Prostate gland (tissue), 2 donors: ENCODE measurements at regions not wholly inside any gene's neighbourhood (a gene's known extent, or its start where the extent isn't known, plus 50 kb on each side); places are given as distances from the start of the nearest gene placed in this dataset.

ENCODE experiments used
- CTCF ChIP-seq, 4 experiments: fragments of 200-600 bp in 2 of 4; fragments of 450-650 bp in 2 of 4; sonication (generic) in 2 of 4; IDR thresholded peaks; 1 replicate in 3 of 4; 2 replicates in 1 of 4; pipeline ENCODE4 v1.5.1; 2016 to 2019; ENCODE audit warnings: antibody characterized with exemption in 4 of 4, mild to moderate bottlenecking in 2 of 4, moderate library complexity in 2 of 4
- POLR2A ChIP-seq: fragments of 450-650 bp; IDR thresholded peaks from one replicate; pipeline ENCODE4 v1.6.1; 2016; ENCODE audit warnings: antibody characterized with exemption, mild to moderate bottlenecking
- POLR2AphosphoS5 ChIP-seq: sonication (generic); formaldehyde crosslinking; IDR thresholded peaks from one replicate; pipeline ENCODE4 v1.6.1; 2017; ENCODE audit warnings: antibody characterized with exemption

GRCh38 chr20:46805836-46806235, 88.8 kb upstream of the EYA2 start:
- TF ChIP-seq POLR2A (no peak), CTCF (IDR thresholded peaks at IDR 0.05) (no peak), POLR2AphosphoS5 (no peak)
